GM23338 (cell line): ENCODE measurements at regions not wholly inside any gene's neighbourhood (a gene's known extent, or its start where the extent isn't known, plus 50 kb on each side); places are given as distances from the start of the nearest gene placed in this dataset.

Source experiments
- ATAC-seq: fragments of 200-7000 bp; cut with Tn5 transposase; 3 replicates; pipeline ENCODE4 v1.9.1; 2020
- DNase-seq: peaks from one replicate; pipeline ENCODE4 v3.0.0-alpha.2; 2015; ENCODE audit warnings: low spot score
- H2AFZ ChIP-seq: fragments of 200-600 bp; sonication (generic); 2 replicates; pipeline ENCODE4 v1.8.0; 2016; ENCODE audit warnings: antibody characterized with exemption, mild to moderate bottlenecking, moderate library complexity
- H3F3A ChIP-seq: fragments of 200-600 bp; sonication (generic); replicated peaks from 2 replicates; pipeline ENCODE4 v1.8.0; 2017; ENCODE audit warnings: antibody characterized with exemption, mixed run types, low read depth
- H3K27ac ChIP-seq: fragments of 200-600 bp; sonication (generic); 2 replicates; pipeline ENCODE4 v1.6.1; 2016; ENCODE audit warnings: low read depth
- H3K27me3 ChIP-seq: fragments of 200-600 bp; sonication (generic); 2 replicates; pipeline ENCODE4 v1.8.0; 2016; ENCODE audit warnings: mild to moderate bottlenecking, mixed run types, moderate library complexity; ENCODE audit not compliant: insufficient read depth
- H3K36me3 ChIP-seq: fragments of 200-600 bp; sonication (generic); 2 replicates; pipeline ENCODE4 v1.8.0; 2016; ENCODE audit warnings: mild to moderate bottlenecking; ENCODE audit not compliant: insufficient read depth
- H3K4me1 ChIP-seq: fragments of 200-600 bp; sonication (generic); 2 replicates; pipeline ENCODE4 v1.8.0; 2016; ENCODE audit warnings: mild to moderate bottlenecking, moderate library complexity; ENCODE audit not compliant: insufficient read depth
- H3K4me2 ChIP-seq: fragments of 200-600 bp; sonication (generic); 2 replicates; pipeline ENCODE4 v1.7.1; 2017; ENCODE audit warnings: mixed run types
- H3K4me3 ChIP-seq: fragments of 200-600 bp; sonication (generic); 2 replicates; pipeline ENCODE4 v1.6.1; 2016; ENCODE audit warnings: mixed run types
- H3K79me2 ChIP-seq: fragments of 200-600 bp; sonication (generic); replicated peaks from 2 replicates; pipeline ENCODE4 v1.8.0; 2017; ENCODE audit warnings: mild to moderate bottlenecking; ENCODE audit not compliant: insufficient read depth
- H3K9me2 ChIP-seq: fragments of 200-600 bp; sonication (generic); 2 replicates; pipeline ENCODE4 v1.8.0; 2017; ENCODE audit not compliant: insufficient read depth
- H4K20me1 ChIP-seq: fragments of 200-600 bp; sonication (generic); replicated peaks from 2 replicates; pipeline ENCODE4 v1.8.0; 2017; ENCODE audit warnings: mild to moderate bottlenecking; ENCODE audit not compliant: insufficient read depth
- H3K27ac Mint-ChIP-seq: 2 replicates; pipeline ENCODE4 v1.8.0; 2020; ENCODE audit warnings: inconsistent platforms, mild to moderate bottlenecking, moderate library complexity, mixed read lengths
- H3K27me3 Mint-ChIP-seq: 3 replicates; pipeline ENCODE4 v1.8.0; 2022; ENCODE audit warnings: low read depth, mild to moderate bottlenecking, moderate library complexity, mixed read lengths, inconsistent platforms; ENCODE audit not compliant: insufficient read depth, poor library complexity
- H3K36me3 Mint-ChIP-seq: 3 replicates; pipeline ENCODE4 v1.8.0; 2021; ENCODE audit warnings: low read depth, mild to moderate bottlenecking, inconsistent platforms, moderate library complexity, mixed read lengths
- H3K4me1 Mint-ChIP-seq: 3 replicates; pipeline ENCODE4 v1.8.0; 2020; ENCODE audit warnings: mild to moderate bottlenecking, inconsistent platforms, mixed read lengths
- H3K4me3 Mint-ChIP-seq: 3 replicates; pipeline ENCODE4 v1.8.0; 2021; ENCODE audit warnings: moderate library complexity, mild to moderate bottlenecking, inconsistent platforms, mixed read lengths
- H3K9me3 Mint-ChIP-seq: 3 replicates; pipeline ENCODE4 v1.8.0; 2020; ENCODE audit warnings: moderate library complexity, mild to moderate bottlenecking, inconsistent platforms, mixed read lengths
- CTCF ChIP-seq, 2 experiments: fragments of 200-600 bp in 1 of 2; sonication (generic) in 1 of 2; conservative IDR thresholded peaks; 2 replicates each; pipeline versions ENCODE4 v1.5.1 to v1.6.1; 2016 to 2017; ENCODE audit warnings: antibody characterized with exemption in 2 of 2, low read depth in 2 of 2, mild to moderate bottlenecking in 2 of 2, moderate library complexity in 1 of 2
- ETS1 ChIP-seq: IDR thresholded peaks from 2 replicates; pipeline ENCODE4 v1.6.1; 2016; ENCODE audit warnings: antibody characterized with exemption
- EZH2phosphoT487 ChIP-seq: fragments of 200-600 bp; sonication (generic); IDR thresholded peaks from one replicate; pipeline ENCODE4 v1.8.1; 2018; ENCODE audit warnings: antibody characterized with exemption; ENCODE audit not compliant: unreplicated experiment
- NANOG ChIP-seq: IDR thresholded peaks from 2 replicates; pipeline ENCODE4 v1.6.1; 2016; ENCODE audit warnings: antibody characterized with exemption, borderline replicate concordance
- STAT1 ChIP-seq: IDR thresholded peaks from one replicate; pipeline ENCODE4 v1.6.1; 2016; ENCODE audit warnings: antibody characterized with exemption; ENCODE audit not compliant: unreplicated experiment
- ZNF114 ChIP-seq: fragments of 250-450 bp; sonication (Bioruptor Pico); IDR thresholded peaks from 2 replicates; pipeline ENCODE4 v1.5.0; 2020; ENCODE audit warnings: mild to moderate bottlenecking, moderate library complexity
- ZNF331 ChIP-seq: fragments of 250-450 bp; sonication (Bioruptor Pico); IDR thresholded peaks from 2 replicates; pipeline ENCODE4 v1.5.0; 2020; ENCODE audit warnings: low read depth, mild to moderate bottlenecking, moderate library complexity

GRCh38 chr18:4641771-4642368 lies 186.8 kb upstream of the DLGAP1 start (continued):
- no peak for TF ChIP-seq CTCF (conservative IDR thresholded peaks at IDR 0.05; ENCODE audit: low read depth in 2 of 2)
- no peak for TF ChIP-seq ETS1
- TF ChIP-seq ZNF331 (CRISPR knock-in tag): no peak
- TF ChIP-seq EZH2phosphoT487: no peak
- no peak for TF ChIP-seq STAT1
- TF ChIP-seq NANOG: no peak
- TF ChIP-seq ZNF114: no peak

GRCh38 chr18:4640349-4641012 lies 185.4 kb upstream of the DLGAP1 start:
- ATAC-seq: peak; percentile 65
- no peaks in the 10 kb centered on the region for H3K9me2 ChIP-seq
- Mint-ChIP-seq H3K4me1 (peaks cover 15% of the 10 kb centered on the region), H3K36me3 (no peaks in the 10 kb centered on the region), H3K27ac (no peak overlapping the region), H3K4me3 (no peak overlapping the region), H3K9me3 (no peaks in the 10 kb centered on the region), H3K27me3 (no peaks in the 10 kb centered on the region)
- H3K4me3 ChIP-seq: no peak overlapping the region
- no peaks in the 10 kb centered on the region for H3K4me1 ChIP-seq
- H2AFZ ChIP-seq: no peak overlapping the region
- peak; percentile 12 for DNase-seq
- H3K4me2 ChIP-seq: no peak overlapping the region
- no peaks in the 10 kb centered on the region for H3F3A ChIP-seq
- H3K27ac ChIP-seq: no peak overlapping the region
- H3K79me2 ChIP-seq: no peaks in the 10 kb centered on the region
- H4K20me1 ChIP-seq: no peaks in the 10 kb centered on the region
- no peaks in the 10 kb centered on the region for H3K27me3 ChIP-seq
- TF ChIP-seq STAT1: no peak
- no peaks in the 10 kb centered on the region for H3K36me3 ChIP-seq

GRCh38 chr18:4639628-4640310 lies 184.7 kb upstream of the DLGAP1 start:
- Mint-ChIP-seq H3K27ac (no peak overlapping the region), H3K4me1 (peaks cover 15% of the 10 kb centered on the region), H3K4me3 (no peak overlapping the region), H3K36me3 (no peaks in the 10 kb centered on the region), H3K9me3 (no peaks in the 10 kb centered on the region), H3K27me3 (no peaks in the 10 kb centered on the region)
- H3K9me2 ChIP-seq: no peaks in the 10 kb centered on the region
- no peaks in the 10 kb centered on the region for H3K4me1 ChIP-seq
- no peak overlapping the region for H3K4me3 ChIP-seq
- H3K36me3 ChIP-seq: no peaks in the 10 kb centered on the region
- H3F3A ChIP-seq: no peaks in the 10 kb centered on the region
- no peak overlapping the region for H3K4me2 ChIP-seq
- no peak for ATAC-seq
- no peak overlapping the region for H3K27ac ChIP-seq
- no peaks in the 10 kb centered on the region for H3K79me2 ChIP-seq
- H2AFZ ChIP-seq: no peak overlapping the region
- no peak for TF ChIP-seq ETS1
- H3K27me3 ChIP-seq: no peaks in the 10 kb centered on the region
- no peak for DNase-seq
- H4K20me1 ChIP-seq: no peaks in the 10 kb centered on the region
